HUES48 (cell line): ENCODE measurements at regions not wholly inside any gene's neighbourhood (a gene's known extent, or its start where the extent isn't known, plus 50 kb on each side); places are given as distances from the start of the nearest gene placed in this dataset.

Experiments
- H3K27ac ChIP-seq: one replicate; pipeline ENCODE4 v1.7.0; 2013; ENCODE audit warnings: low read depth, low read length, inconsistent platforms
- H3K27me3 ChIP-seq: 2 replicates; pipeline ENCODE4 v1.6.1; 2013; ENCODE audit warnings: mild to moderate bottlenecking, low read length; ENCODE audit not compliant: control insufficient read depth, insufficient read depth
- H3K36me3 ChIP-seq: 2 replicates; pipeline ENCODE4 v1.6.1; 2013; ENCODE audit warnings: low read length; ENCODE audit not compliant: control insufficient read depth, insufficient read depth
- H3K4me1 ChIP-seq: 2 replicates; pipeline ENCODE4 v1.6.1; 2013; ENCODE audit warnings: mild to moderate bottlenecking, low read length; ENCODE audit not compliant: control insufficient read depth, insufficient read depth
- H3K4me3 ChIP-seq: 2 replicates; pipeline ENCODE4 v1.5.1; 2013; ENCODE audit warnings: mild to moderate bottlenecking, low read depth, low read length
- H3K9ac ChIP-seq: 2 replicates; pipeline ENCODE4 v1.6.1; 2013; ENCODE audit warnings: mild to moderate bottlenecking, low read depth, low read length, moderate library complexity
- H3K9me3 ChIP-seq: 2 replicates; pipeline ENCODE4 v1.6.1; 2013; ENCODE audit warnings: low read length; ENCODE audit not compliant: control insufficient read depth, insufficient read depth

- Histone ChIP-seq H3K9ac (no peak overlapping the region), H3K9me3 (no peaks in the 10 kb centered on the region), H3K4me1 (no peaks in the 10 kb centered on the region), H3K36me3 (no peaks in the 10 kb centered on the region), H3K27me3 (no peaks in the 10 kb centered on the region), H3K27ac (no peak overlapping the region), H3K4me3 (no peak overlapping the region)
Measured at GRCh38 chr3:170780955-170781354, 89.0 kb downstream of the RPL22L1 start.

GRCh38 chr3:170780471-170780870 is 89.5 kb downstream of the RPL22L1 start:
- H3K4me1 ChIP-seq: no peaks in the 10 kb centered on the region
- H3K9ac ChIP-seq: no peak overlapping the region
- no peaks in the 10 kb centered on the region for H3K27me3 ChIP-seq
- H3K4me3 ChIP-seq: no peak overlapping the region
- no peaks in the 10 kb centered on the region for H3K9me3 ChIP-seq
- no peak overlapping the region for H3K27ac ChIP-seq
- no peaks in the 10 kb centered on the region for H3K36me3 ChIP-seq

GRCh38 chr3:170778240-170779217 is 91.5 kb downstream of the RPL22L1 start:
- Histone ChIP-seq H3K4me1 (no peaks in the 10 kb centered on the region), H3K27ac (no peak overlapping the region), H3K36me3 (no peaks in the 10 kb centered on the region), H3K9me3 (no peaks in the 10 kb centered on the region), H3K27me3 (no peaks in the 10 kb centered on the region), H3K9ac (no peak overlapping the region), H3K4me3 (no peak overlapping the region)

GRCh38 chr3:170777564-170777926 is 92.5 kb downstream of the RPL22L1 start:
- H3K4me3 ChIP-seq: no peak overlapping the region
- H3K27me3 ChIP-seq: no peaks in the 10 kb centered on the region
- no peaks in the 10 kb centered on the region for H3K4me1 ChIP-seq

GRCh38 chr3:170776887-170777563 is 93.0 kb downstream of the RPL22L1 start:
- Histone ChIP-seq H3K36me3 (no peaks in the 10 kb centered on the region), H3K27me3 (no peaks in the 10 kb centered on the region), H3K27ac (no peak overlapping the region), H3K9ac (no peak overlapping the region), H3K9me3 (no peaks in the 10 kb centered on the region), H3K4me3 (no peak overlapping the region), H3K4me1 (no peaks in the 10 kb centered on the region)

More at GRCh38 chr3:170777564-170777926, 92.5 kb downstream of the RPL22L1 start:
- H3K9me3 ChIP-seq: no peaks in the 10 kb centered on the region
- H3K27ac ChIP-seq: no peak overlapping the region
- no peaks in the 10 kb centered on the region for H3K36me3 ChIP-seq
- H3K9ac ChIP-seq: no peak overlapping the region

- H3K27me3 ChIP-seq: no peaks in the 10 kb centered on the region
- H3K9me3 ChIP-seq: no peaks in the 10 kb centered on the region
- no peak overlapping the region for H3K27ac ChIP-seq
- no peak overlapping the region for H3K9ac ChIP-seq
- H3K36me3 ChIP-seq: no peaks in the 10 kb centered on the region
- H3K4me1 ChIP-seq: 0 out of 2 replicates have a peak, but pooled peaks cover under 1% of the 10 kb centered on the region
- H3K4me3 ChIP-seq: no peak overlapping the region
Measured at GRCh38 chr3:170773682-170774425, 96.1 kb downstream of the RPL22L1 start.

GRCh38 chr3:170772175-170772574 is 97.8 kb downstream of the RPL22L1 start:
- Histone ChIP-seq H3K4me3 (no peak overlapping the region), H3K9me3 (no peaks in the 10 kb centered on the region)

GRCh38 chr3:170768334-170768801 is 101.6 kb downstream of the RPL22L1 start:
- H3K9me3 ChIP-seq: no peaks in the 10 kb centered on the region
- H3K27me3 ChIP-seq: no peaks in the 10 kb centered on the region
- H3K27ac ChIP-seq: no peak overlapping the region
- H3K4me1 ChIP-seq: peaks cover 7% of the 10 kb centered on the region
- no peaks in the 10 kb centered on the region for H3K36me3 ChIP-seq
- no peak overlapping the region for H3K9ac ChIP-seq
- H3K4me3 ChIP-seq: no peak overlapping the region

More at GRCh38 chr3:170772175-170772574, 97.8 kb downstream of the RPL22L1 start:
- Histone ChIP-seq H3K36me3 (no peaks in the 10 kb centered on the region), H3K4me1 (peaks cover 7% of the 10 kb centered on the region), H3K27ac (no peak overlapping the region), H3K9ac (no peak overlapping the region), H3K27me3 (no peaks in the 10 kb centered on the region)

GRCh38 chr3:170767576-170767941 is 102.4 kb downstream of the RPL22L1 start:
- Histone ChIP-seq H3K36me3 (no peaks in the 10 kb centered on the region), H3K9ac (no peak overlapping the region), H3K27ac (no peak overlapping the region), H3K4me3 (no peak overlapping the region), H3K9me3 (no peaks in the 10 kb centered on the region), H3K27me3 (no peaks in the 10 kb centered on the region), H3K4me1 (peaks cover 7% of the 10 kb centered on the region)

- H3K9me3 ChIP-seq: no peaks in the 10 kb centered on the region
- H3K4me1 ChIP-seq: peaks cover 7% of the 10 kb centered on the region
- no peak overlapping the region for H3K9ac ChIP-seq
- no peaks in the 10 kb centered on the region for H3K27me3 ChIP-seq
- no peaks in the 10 kb centered on the region for H3K36me3 ChIP-seq
- H3K27ac ChIP-seq: no peak overlapping the region
- no peak overlapping the region for H3K4me3 ChIP-seq
Measured at GRCh38 chr3:170766823-170767575, 103.0 kb downstream of the RPL22L1 start.
